ENCODE measurements at regions not wholly inside any gene's neighbourhood (a gene's known extent, or its start where the extent isn't known, plus 50 kb on each side); places are given as distances from the start of the nearest gene placed in this dataset.
"Not testable (repeated sequence)": the region's sequence is repeated elsewhere in the genome, so short reads cannot be mapped to it uniquely, and the experiment has no call there.

GRCh38 chr5:52627740-52628139, 160.0 kb upstream of the ITGA1 start:
- no peaks in the 10 kb centered on the region for H3K36me3 ChIP-seq
- no peaks in the 10 kb centered on the region for H3K4me1 ChIP-seq
- no peak for DNase-seq
- no peak for TF ChIP-seq POLR2A (IDR thresholded peaks at IDR 0.05)
- no peak for TF ChIP-seq CTCF (IDR thresholded peaks at IDR 0.05)
- no peak overlapping the region for H3K27ac ChIP-seq
- no peak overlapping the region for H3K4me3 ChIP-seq
- intact Hi-C loops (cut with DNase I; ENCODE audit: low total_unique reads): no loop called here
- H3K9me3 ChIP-seq: no peaks in the 10 kb centered on the region
- H3K27me3 ChIP-seq: no peaks in the 10 kb centered on the region

- Histone ChIP-seq H3K36me3 (no peaks in the 10 kb centered on the region), H3K27ac (no peak overlapping the region), H3K4me3 (no peak overlapping the region), H3K4me1 (no peaks in the 10 kb centered on the region), H3K9me3 (no peaks in the 10 kb centered on the region), H3K27me3 (no peaks in the 10 kb centered on the region)
- TF ChIP-seq CTCF (IDR thresholded peaks at IDR 0.05): no peak
- TF ChIP-seq POLR2A (IDR thresholded peaks at IDR 0.05): no peak
- no peak for DNase-seq
- intact Hi-C loops (cut with DNase I; ENCODE audit: low total_unique reads): no loop called here
Observed at GRCh38 chr5:52632281-52632680, 155.4 kb upstream of the ITGA1 start.

GRCh38 chr5:52634171-52634570, 153.5 kb upstream of the ITGA1 start:
- H3K36me3 ChIP-seq; H3K4me3 ChIP-seq; H3K9me3 ChIP-seq; DNase-seq; H3K27ac ChIP-seq; H3K4me1 ChIP-seq; H3K27me3 ChIP-seq; intact Hi-C loops (cut with DNase I; ENCODE audit: low total_unique reads): not testable (repeated sequence)

- no peaks in the 10 kb centered on the region for H3K4me1 ChIP-seq
- H3K27me3 ChIP-seq: no peaks in the 10 kb centered on the region
- no peak overlapping the region for H3K4me3 ChIP-seq
- H3K9me3 ChIP-seq: no peaks in the 10 kb centered on the region
- intact Hi-C loops (cut with DNase I; ENCODE audit: low total_unique reads): no loop called here
- H3K27ac ChIP-seq: no peak overlapping the region
- no peaks in the 10 kb centered on the region for H3K36me3 ChIP-seq
- DNase-seq: no peak
- TF ChIP-seq POLR2A (IDR thresholded peaks at IDR 0.05) (no peak), CTCF (IDR thresholded peaks at IDR 0.05) (no peak)
Observed at GRCh38 chr5:52638732-52639131, 149.0 kb upstream of the ITGA1 start.

GRCh38 chr5:52648726-52649125, 139.0 kb upstream of the ITGA1 start:
- no peak for DNase-seq
- intact Hi-C loops (cut with DNase I; ENCODE audit: low total_unique reads): no loop called here
- Histone ChIP-seq H3K4me3 (no peak overlapping the region), H3K36me3 (no peaks in the 10 kb centered on the region), H3K27ac (no peak overlapping the region), H3K4me1 (no peaks in the 10 kb centered on the region), H3K9me3 (no peaks in the 10 kb centered on the region), H3K27me3 (no peaks in the 10 kb centered on the region)
- no peak for TF ChIP-seq POLR2A (IDR thresholded peaks at IDR 0.05)
- TF ChIP-seq CTCF (IDR thresholded peaks at IDR 0.05): no peak

- TF ChIP-seq POLR2A (IDR thresholded peaks at IDR 0.05): no peak
- TF ChIP-seq CTCF (IDR thresholded peaks at IDR 0.05): no peak
- Histone ChIP-seq H3K4me1 (no peaks in the 10 kb centered on the region), H3K36me3 (no peaks in the 10 kb centered on the region), H3K27me3 (no peaks in the 10 kb centered on the region), H3K4me3 (no peak overlapping the region), H3K9me3 (no peaks in the 10 kb centered on the region), H3K27ac (no peak overlapping the region)
- DNase-seq: no peak
- intact Hi-C loops (cut with DNase I; ENCODE audit: low total_unique reads): no loop called here
Observed at GRCh38 chr5:52655163-52655562, 132.6 kb upstream of the ITGA1 start.

All from uterus (tissue), 3 donors.